ENCODE measurements at regions not wholly inside any gene's neighbourhood (a gene's known extent, or its start where the extent isn't known, plus 50 kb on each side); places are given as distances from the start of the nearest gene placed in this dataset.

DNA sequence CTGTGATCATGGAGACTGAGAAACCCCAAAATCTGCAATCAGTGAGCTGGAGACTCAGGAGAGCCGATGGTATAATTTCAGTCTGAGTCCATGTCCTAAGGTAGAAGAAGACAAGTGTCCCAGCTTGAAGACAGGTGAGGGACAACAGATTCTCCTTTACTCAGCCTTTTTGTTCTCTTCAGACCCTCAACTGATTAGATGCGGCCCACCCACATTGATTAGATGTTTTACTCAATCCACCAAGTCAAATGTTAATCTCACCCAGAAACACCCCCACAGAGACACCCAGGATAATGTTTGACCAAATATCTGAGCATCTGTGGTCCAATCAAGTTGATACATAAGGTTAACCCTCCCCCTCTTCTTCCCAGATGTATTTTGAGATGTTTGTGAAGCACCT lies 131.2 kb downstream of the PFKFB3 start:
- TF ChIP-seq CREB1 (CRISPR knock-in tag; IDR thresholded peaks at IDR 0.05) (no peak), SMAD4 (CRISPR knock-in tag; IDR thresholded peaks at IDR 0.05) (no peak), FOXP1 (CRISPR knock-in tag; IDR thresholded peaks at IDR 0.05; ENCODE audit: borderline replicate concordance) (no peak), JAZF1 (CRISPR knock-in tag; IDR thresholded peaks at IDR 0.05) (no peak), ZNF423 (CRISPR knock-in tag; IDR thresholded peaks at IDR 0.05) (no peak), TP53 (CRISPR knock-in tag; IDR thresholded peaks at IDR 0.05) (no peak)
- TF ChIP-seq, protein P1, sequence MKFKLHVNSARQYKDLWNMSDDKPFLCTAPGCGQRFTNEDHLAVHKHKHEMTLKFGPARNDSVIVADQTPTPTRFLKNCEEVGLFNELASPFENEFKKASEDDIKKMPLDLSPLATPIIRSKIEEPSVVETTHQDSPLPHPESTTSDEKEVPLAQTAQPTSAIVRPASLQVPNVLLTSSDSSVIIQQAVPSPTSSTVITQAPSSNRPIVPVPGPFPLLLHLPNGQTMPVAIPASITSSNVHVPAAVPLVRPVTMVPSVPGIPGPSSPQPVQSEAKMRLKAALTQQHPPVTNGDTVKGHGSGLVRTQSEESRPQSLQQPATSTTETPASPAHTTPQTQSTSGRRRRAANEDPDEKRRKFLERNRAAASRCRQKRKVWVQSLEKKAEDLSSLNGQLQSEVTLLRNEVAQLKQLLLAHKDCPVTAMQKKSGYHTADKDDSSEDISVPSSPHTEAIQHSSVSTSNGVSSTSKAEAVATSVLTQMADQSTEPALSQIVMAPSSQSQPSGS (CRISPR knock-in tag; IDR thresholded peaks at IDR 0.05; ENCODE audit: borderline replicate concordance, low read depth): no peak
- Mint-ChIP-seq H3K4me1 (no peaks in the 10 kb centered on the region), H3K27me3 (ENCODE audit: low read depth) (peaks cover 6% of the 10 kb centered on the region; the same call in 1 of the 2 replicates), H3K36me3 (peaks cover 29% of the 10 kb centered on the region), H3K27ac (no peak overlapping the region), H3K4me3 (no peak overlapping the region), H3K9me3 (peaks cover 25% of the 10 kb centered on the region)
- ChIA-PET CTCF (no interaction called here), POLR2A (no interaction called here)
- DNase-seq (ENCODE audit: low spot score): no peak
- no peak for ATAC-seq

DNA sequence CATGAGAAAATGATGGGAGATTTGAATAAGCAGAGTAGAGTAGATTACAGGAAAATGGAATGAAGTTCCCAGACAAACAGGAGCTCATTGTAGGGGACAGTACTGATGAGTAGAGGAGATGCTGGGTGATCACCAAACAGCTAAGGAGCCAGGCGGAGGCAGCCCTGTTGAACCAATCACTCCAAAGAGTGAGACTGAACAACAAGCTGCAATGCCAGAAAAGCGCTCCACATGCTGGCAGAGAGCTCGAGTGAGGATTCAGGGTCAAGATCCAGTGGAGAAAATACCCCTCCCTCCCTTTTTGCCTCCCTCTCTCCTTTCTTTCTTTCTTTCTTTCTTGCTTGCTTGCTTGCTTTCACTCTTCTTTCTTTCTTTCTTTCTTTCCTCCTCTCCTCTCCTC lies 133.3 kb downstream of the PFKFB3 start:
- H3K27ac Mint-ChIP-seq: no peak overlapping the region
- H3K9me3 Mint-ChIP-seq: peaks cover 21% of the 10 kb centered on the region
- H3K36me3 Mint-ChIP-seq: peaks cover 25% of the 10 kb centered on the region
- no peaks in the 10 kb centered on the region for H3K4me1 Mint-ChIP-seq
- ChIA-PET CTCF (interaction anchor here (1.0 kb wide), 1 partner anchor 134 kb away, joined by 3 read pairs; the partner anchor contains the start of gene PFKFB3), POLR2A (no interaction called here)
- TF ChIP-seq, protein P2, sequence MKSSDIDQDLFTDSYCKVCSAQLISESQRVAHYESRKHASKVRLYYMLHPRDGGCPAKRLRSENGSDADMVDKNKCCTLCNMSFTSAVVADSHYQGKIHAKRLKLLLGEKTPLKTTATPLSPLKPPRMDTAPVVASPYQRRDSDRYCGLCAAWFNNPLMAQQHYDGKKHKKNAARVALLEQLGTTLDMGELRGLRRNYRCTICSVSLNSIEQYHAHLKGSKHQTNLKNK (CRISPR knock-in tag; IDR thresholded peaks at IDR 0.05): no peak
- TF ChIP-seq FOXK1 (CRISPR knock-in tag; IDR thresholded peaks at IDR 0.05) (no peak), ZNF423 (CRISPR knock-in tag; IDR thresholded peaks at IDR 0.05) (no peak), FOXJ3 (CRISPR knock-in tag; IDR thresholded peaks at IDR 0.05; ENCODE audit: borderline replicate concordance) (no peak), CBFB (CRISPR knock-in tag; IDR thresholded peaks at IDR 0.05; ENCODE audit: low read depth) (no peak), JUN (CRISPR knock-in tag; IDR thresholded peaks at IDR 0.05) (no peak), HMGA2 (CRISPR knock-in tag; IDR thresholded peaks at IDR 0.05) (no peak), TP53 (CRISPR knock-in tag; IDR thresholded peaks at IDR 0.05) (no peak), NR3C1 (CRISPR knock-in tag; conservative IDR thresholded peaks at IDR 0.05; ENCODE audit: low read depth) (no peak), ZNF416 (CRISPR knock-in tag; IDR thresholded peaks at IDR 0.05) (no peak), ZNF396 (CRISPR knock-in tag; IDR thresholded peaks at IDR 0.05; ENCODE audit: borderline replicate concordance) (no peak)
- TF ChIP-seq, protein P3, sequence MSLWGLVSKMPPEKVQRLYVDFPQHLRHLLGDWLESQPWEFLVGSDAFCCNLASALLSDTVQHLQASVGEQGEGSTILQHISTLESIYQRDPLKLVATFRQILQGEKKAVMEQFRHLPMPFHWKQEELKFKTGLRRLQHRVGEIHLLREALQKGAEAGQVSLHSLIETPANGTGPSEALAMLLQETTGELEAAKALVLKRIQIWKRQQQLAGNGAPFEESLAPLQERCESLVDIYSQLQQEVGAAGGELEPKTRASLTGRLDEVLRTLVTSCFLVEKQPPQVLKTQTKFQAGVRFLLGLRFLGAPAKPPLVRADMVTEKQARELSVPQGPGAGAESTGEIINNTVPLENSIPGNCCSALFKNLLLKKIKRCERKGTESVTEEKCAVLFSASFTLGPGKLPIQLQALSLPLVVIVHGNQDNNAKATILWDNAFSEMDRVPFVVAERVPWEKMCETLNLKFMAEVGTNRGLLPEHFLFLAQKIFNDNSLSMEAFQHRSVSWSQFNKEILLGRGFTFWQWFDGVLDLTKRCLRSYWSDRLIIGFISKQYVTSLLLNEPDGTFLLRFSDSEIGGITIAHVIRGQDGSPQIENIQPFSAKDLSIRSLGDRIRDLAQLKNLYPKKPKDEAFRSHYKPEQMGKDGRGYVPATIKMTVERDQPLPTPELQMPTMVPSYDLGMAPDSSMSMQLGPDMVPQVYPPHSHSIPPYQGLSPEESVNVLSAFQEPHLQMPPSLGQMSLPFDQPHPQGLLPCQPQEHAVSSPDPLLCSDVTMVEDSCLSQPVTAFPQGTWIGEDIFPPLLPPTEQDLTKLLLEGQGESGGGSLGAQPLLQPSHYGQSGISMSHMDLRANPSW (CRISPR knock-in tag; conservative IDR thresholded peaks at IDR 0.05; ENCODE audit: low read depth): no peak
- TF ChIP-seq, protein P4, sequence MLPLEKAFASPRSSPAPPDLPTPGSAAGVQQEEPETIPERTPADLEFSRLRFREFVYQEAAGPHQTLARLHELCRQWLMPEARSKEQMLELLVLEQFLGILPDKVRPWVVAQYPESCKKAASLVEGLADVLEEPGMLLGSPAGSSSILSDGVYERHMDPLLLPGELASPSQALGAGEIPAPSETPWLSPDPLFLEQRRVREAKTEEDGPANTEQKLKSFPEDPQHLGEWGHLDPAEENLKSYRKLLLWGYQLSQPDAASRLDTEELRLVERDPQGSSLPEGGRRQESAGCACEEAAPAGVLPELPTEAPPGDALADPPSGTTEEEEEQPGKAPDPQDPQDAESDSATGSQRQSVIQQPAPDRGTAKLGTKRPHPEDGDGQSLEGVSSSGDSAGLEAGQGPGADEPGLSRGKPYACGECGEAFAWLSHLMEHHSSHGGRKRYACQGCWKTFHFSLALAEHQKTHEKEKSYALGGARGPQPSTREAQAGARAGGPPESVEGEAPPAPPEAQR (CRISPR knock-in tag; IDR thresholded peaks at IDR 0.05): no peak
- TF ChIP-seq, protein P1 (CRISPR knock-in tag; IDR thresholded peaks at IDR 0.05; ENCODE audit: borderline replicate concordance, low read depth): no peak
- TF ChIP-seq, protein P5, sequence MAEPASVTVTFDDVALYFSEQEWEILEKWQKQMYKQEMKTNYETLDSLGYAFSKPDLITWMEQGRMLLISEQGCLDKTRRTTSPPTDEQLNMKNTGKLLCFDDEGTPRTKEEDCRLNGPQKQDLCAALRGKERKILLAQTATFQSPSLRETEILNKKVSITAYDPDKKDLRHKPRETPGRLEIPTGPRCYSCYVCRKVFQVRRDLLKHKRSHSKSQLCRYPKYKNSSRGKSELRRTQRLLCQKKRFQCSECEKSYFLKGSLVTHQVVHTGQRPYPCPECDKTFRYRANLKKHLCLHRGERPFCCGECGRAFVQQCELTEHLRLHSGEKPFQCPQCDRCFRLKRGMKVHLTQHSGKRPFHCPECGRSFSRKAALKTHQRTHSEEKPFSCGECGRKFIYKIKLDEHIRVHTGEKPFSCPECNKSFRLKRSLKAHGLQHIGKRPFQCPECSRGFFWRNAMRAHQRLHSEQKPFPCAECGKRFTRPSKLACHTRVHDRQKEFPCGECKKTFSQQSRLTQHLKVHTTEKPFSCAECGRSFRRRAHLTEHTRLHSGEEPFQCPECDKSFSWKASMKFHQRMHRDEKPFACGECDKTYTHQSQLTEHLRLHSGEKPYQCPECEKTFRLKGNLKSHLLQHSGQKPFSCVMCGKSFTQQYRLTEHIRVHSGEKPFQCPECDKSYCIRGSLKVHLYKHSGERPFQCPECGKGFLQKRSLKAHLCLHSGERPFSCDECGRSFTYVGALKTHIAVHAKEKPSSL (CRISPR knock-in tag; conservative IDR thresholded peaks at IDR 0.05): no peak
- TF ChIP-seq, protein P6, sequence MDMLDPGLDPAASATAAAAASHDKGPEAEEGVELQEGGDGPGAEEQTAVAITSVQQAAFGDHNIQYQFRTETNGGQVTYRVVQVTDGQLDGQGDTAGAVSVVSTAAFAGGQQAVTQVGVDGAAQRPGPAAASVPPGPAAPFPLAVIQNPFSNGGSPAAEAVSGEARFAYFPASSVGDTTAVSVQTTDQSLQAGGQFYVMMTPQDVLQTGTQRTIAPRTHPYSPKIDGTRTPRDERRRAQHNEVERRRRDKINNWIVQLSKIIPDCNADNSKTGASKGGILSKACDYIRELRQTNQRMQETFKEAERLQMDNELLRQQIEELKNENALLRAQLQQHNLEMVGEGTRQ (CRISPR knock-in tag; IDR thresholded peaks at IDR 0.05): no peak
- TF ChIP-seq, protein P7, sequence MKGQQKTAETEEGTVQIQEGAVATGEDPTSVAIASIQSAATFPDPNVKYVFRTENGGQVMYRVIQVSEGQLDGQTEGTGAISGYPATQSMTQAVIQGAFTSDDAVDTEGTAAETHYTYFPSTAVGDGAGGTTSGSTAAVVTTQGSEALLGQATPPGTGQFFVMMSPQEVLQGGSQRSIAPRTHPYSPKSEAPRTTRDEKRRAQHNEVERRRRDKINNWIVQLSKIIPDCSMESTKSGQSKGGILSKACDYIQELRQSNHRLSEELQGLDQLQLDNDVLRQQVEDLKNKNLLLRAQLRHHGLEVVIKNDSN (CRISPR knock-in tag; IDR thresholded peaks at IDR 0.05): no peak
- TF ChIP-seq, protein P8, sequence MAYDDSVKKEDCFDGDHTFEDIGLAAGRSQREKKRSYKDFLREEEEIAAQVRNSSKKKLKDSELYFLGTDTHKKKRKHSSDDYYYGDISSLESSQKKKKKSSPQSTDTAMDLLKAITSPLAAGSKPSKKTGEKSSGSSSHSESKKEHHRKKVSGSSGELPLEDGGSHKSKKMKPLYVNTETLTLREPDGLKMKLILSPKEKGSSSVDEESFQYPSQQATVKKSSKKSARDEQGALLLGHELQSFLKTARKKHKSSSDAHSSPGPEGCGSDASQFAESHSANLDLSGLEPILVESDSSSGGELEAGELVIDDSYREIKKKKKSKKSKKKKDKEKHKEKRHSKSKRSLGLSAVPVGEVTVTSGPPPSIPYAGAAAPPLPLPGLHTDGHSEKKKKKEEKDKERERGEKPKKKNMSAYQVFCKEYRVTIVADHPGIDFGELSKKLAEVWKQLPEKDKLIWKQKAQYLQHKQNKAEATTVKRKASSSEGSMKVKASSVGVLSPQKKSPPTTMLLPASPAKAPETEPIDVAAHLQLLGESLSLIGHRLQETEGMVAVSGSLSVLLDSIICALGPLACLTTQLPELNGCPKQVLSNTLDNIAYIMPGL (CRISPR knock-in tag; IDR thresholded peaks at IDR 0.05): no peak
- H3K4me3 Mint-ChIP-seq: no peak overlapping the region
- ATAC-seq (no peak), DNase-seq (ENCODE audit: low spot score) (no peak)
- peaks cover 6% of the 10 kb centered on the region; the same call in 1 of the 2 replicates for H3K27me3 Mint-ChIP-seq (ENCODE audit: low read depth)
